Endothelial cell of umbilical vein (primary cell): ENCODE measurements at regions not wholly inside any gene's neighbourhood (a gene's known extent, or its start where the extent isn't known, plus 50 kb on each side); places are given as distances from the start of the nearest gene placed in this dataset.

Experiments used
- BruUV-seq: library from RNA; stranded (reverse); fragments of 400-500 nt; replicated peaks from 2 replicates; lab custom pipeline; 2021; lab: Mats Ljungman, UMichigan
- CTCF ChIA-PET: fragments of 300-600, 350-600 bp; sonication (Branson Sonifier 250); formaldehyde crosslinking; loops from one replicate; lab custom pipeline; 2021; ENCODE audit warnings: antibody characterized with exemption, inconsistent platforms; lab: Charles Lee
- POLR2A ChIA-PET: fragments of 300-600, 350-600 bp; sonication (Branson Sonifier 250); formaldehyde crosslinking; loops from one replicate; lab custom pipeline; 2021; ENCODE audit warnings: antibody characterized with exemption, inconsistent platforms; lab: Charles Lee
- DNase-seq: peaks from one replicate; pipeline ENCODE4 v3.0.0-alpha.2; 2011; ENCODE audit warnings: low read depth, low spot score
- FAIRE-seq: peaks from 2 replicates; lab custom pipeline; 2011; peaks lifted over from hg19 to GRCh38; lab: Jason Lieb, UNC
- H2AFZ ChIP-seq: 2 replicates; pipeline ENCODE4 v1.6.0; 2012; ENCODE audit warnings: low read depth, low read length, control low read depth, inconsistent platforms
- H3K27ac ChIP-seq: 2 replicates; pipeline ENCODE4 v1.5.1; 2011; ENCODE audit warnings: low read depth, mild to moderate bottlenecking, control low read depth, low read length, moderate library complexity; ENCODE audit not compliant: insufficient read depth
- H3K27me3 ChIP-seq, 2 experiments: 2 replicates each; pipeline versions ENCODE4 v1.6.0 to v1.6.1; 2011; ENCODE audit warnings: low read length in 2 of 2, mixed read lengths in 1 of 2; ENCODE audit not compliant: control insufficient read depth in 2 of 2, insufficient read depth in 2 of 2
- H3K36me3 ChIP-seq, 2 experiments: 2 replicates in 1 of 2; 3 replicates in 1 of 2; pipeline ENCODE4 v1.5.1; 2011; ENCODE audit warnings: low read length in 2 of 2, mild to moderate bottlenecking in 1 of 2, moderate library complexity in 1 of 2; ENCODE audit not compliant: control insufficient read depth in 2 of 2, insufficient read depth in 2 of 2; ENCODE audit errors: extremely low read depth in 1 of 2
- H3K4me1 ChIP-seq: 3 replicates; pipeline ENCODE4 v1.5.1; 2011; ENCODE audit warnings: mild to moderate bottlenecking, low read length; ENCODE audit not compliant: control insufficient read depth, insufficient read depth; ENCODE audit errors: extremely low read depth
- H3K4me2 ChIP-seq: 2 replicates; pipeline ENCODE4 v1.6.1; 2011; ENCODE audit warnings: low read length, control low read depth, mixed read lengths; ENCODE audit not compliant: insufficient read depth
- H3K4me3 ChIP-seq, 3 experiments: fragments of 200-600 bp in 1 of 3; sonication (generic), shearing (Covaris generic) in 1 of 3; replicated peaks in 1 of 3; 2 replicates each; pipeline ENCODE4 v1.5.1; 2011 to 2016; ENCODE audit warnings: control low read depth in 3 of 3, low read length in 3 of 3, mild to moderate bottlenecking in 2 of 3, inconsistent platforms in 1 of 3, low read depth in 1 of 3, moderate library complexity in 1 of 3; ENCODE audit not compliant: insufficient read depth in 1 of 3
- H3K79me2 ChIP-seq: 2 replicates; pipeline ENCODE4 v1.6.0; 2012; ENCODE audit warnings: low read length, inconsistent platforms; ENCODE audit not compliant: control insufficient read depth, insufficient read depth
- H3K9ac ChIP-seq: replicated peaks from 2 replicates; pipeline ENCODE3; 2011; ENCODE audit warnings: low read length, control low read depth; ENCODE audit not compliant: insufficient read depth; ENCODE audit errors: extremely low read depth
- H3K9me1 ChIP-seq: replicated peaks from 3 replicates; pipeline ENCODE4 v1.6.0; 2011; ENCODE audit warnings: mild to moderate bottlenecking, low read length; ENCODE audit not compliant: control insufficient read depth, insufficient read depth; ENCODE audit errors: extremely low read depth
- H3K9me3 ChIP-seq: replicated peaks from 2 replicates; pipeline ENCODE4 v1.5.1; 2012; ENCODE audit warnings: low read length, inconsistent platforms; ENCODE audit not compliant: control insufficient read depth, insufficient read depth
- H4K20me1 ChIP-seq: replicated peaks from 2 replicates; pipeline ENCODE3; 2011; ENCODE audit warnings: mild to moderate bottlenecking, low read length; ENCODE audit not compliant: control insufficient read depth, insufficient read depth; ENCODE audit errors: extremely low read depth
- CTCF ChIP-seq, 2 donors: IDR thresholded peaks; 1 replicate in 1 of 2; 2 replicates in 1 of 2; pipeline ENCODE4 v1.5.1; 2011; ENCODE audit warnings: low read length in 2 of 2, mild to moderate bottlenecking in 2 of 2, moderate library complexity in 2 of 2, control low read depth in 1 of 2, inconsistent platforms in 1 of 2, low read depth in 1 of 2; ENCODE audit not compliant: insufficient read depth in 1 of 2; ENCODE audit errors: extremely low read depth in 1 of 2
- EZH2 ChIP-seq: IDR thresholded peaks from 2 replicates; pipeline ENCODE4 v1.6.1; 2012; ENCODE audit warnings: borderline replicate concordance, low read depth, mild to moderate bottlenecking, moderate library complexity, low read length, inconsistent platforms; ENCODE audit not compliant: severe bottlenecking
- FOS ChIP-seq: IDR thresholded peaks from 2 replicates; pipeline ENCODE4 v1.6.1; 2011; ENCODE audit warnings: mild to moderate bottlenecking, low read length, moderate library complexity, borderline replicate concordance; ENCODE audit not compliant: insufficient read depth
- GATA2 ChIP-seq: IDR thresholded peaks from 2 replicates; pipeline ENCODE4 v1.7.0; 2011; ENCODE audit warnings: low read depth, mild to moderate bottlenecking, moderate library complexity, mixed read lengths, low read length; ENCODE audit not compliant: insufficient read length, insufficient read depth
- JUN ChIP-seq: IDR thresholded peaks from 2 replicates; pipeline ENCODE4 v1.6.1; 2011; ENCODE audit warnings: borderline replicate concordance, low read depth; ENCODE audit not compliant: insufficient read length, insufficient read depth
- MAX ChIP-seq: IDR thresholded peaks from 2 replicates; pipeline ENCODE4 v1.6.1; 2011; ENCODE audit not compliant: insufficient read depth, insufficient read length
- MYC ChIP-seq: IDR thresholded peaks from one replicate; pipeline ENCODE4 v1.6.1; 2011; ENCODE audit warnings: mild to moderate bottlenecking, low read depth, low read length
- POLR2A ChIP-seq: IDR thresholded peaks from 2 replicates; pipeline ENCODE4 v1.6.1; 2012; ENCODE audit warnings: low read depth, mild to moderate bottlenecking, control low read depth, low read length
- POLR2AphosphoS5 ChIP-seq: IDR thresholded peaks from 2 replicates; pipeline ENCODE4 v1.6.1; 2012; ENCODE audit warnings: low read depth, mild to moderate bottlenecking, control low read depth, low read length, moderate library complexity; ENCODE audit not compliant: insufficient read depth
- dilution Hi-C: fragments of 300-500 bp; cut with MboI; formaldehyde crosslinking; loops from one replicate; pipeline ENCODE4 v1.15.0; 2019; ENCODE audit warnings: low sequenced_read_pairs; ENCODE audit not compliant: extremely low pct_ligation_motif_present
- intact Hi-C: fragments of 100-400 bp; cut with micrococcal nuclease; formaldehyde crosslinking; loops from one replicate; pipeline ENCODE4 v1.10.0; 2022

- BruUV-seq: no TSS peak
- H3K4me1 ChIP-seq: no peaks in the 10 kb centered on the region
- FAIRE-seq: no peak
- ChIA-PET POLR2A (no interaction called here), CTCF (no interaction called here)
- DNase-seq: no peak
- no peaks in the 10 kb centered on the region for H4K20me1 ChIP-seq
- no peak for TF ChIP-seq CTCF (IDR thresholded peaks at IDR 0.05; ENCODE audit: extremely low read depth in 1 of 2, insufficient read depth in 1 of 2, low read depth in 1 of 2, low read length in 2 of 2)
- TF ChIP-seq MAX: no peak
- TF ChIP-seq POLR2AphosphoS5: no peak
- no peak for TF ChIP-seq EZH2
- TF ChIP-seq FOS: no peak
- TF ChIP-seq JUN: no peak
- no peak for TF ChIP-seq GATA2
- TF ChIP-seq POLR2A: no peak
- no peak for TF ChIP-seq MYC
- no peak overlapping the region for H3K9ac ChIP-seq
- H3K4me2 ChIP-seq: no peak overlapping the region
- no peaks in the 10 kb centered on the region for H3K9me1 ChIP-seq
- H3K79me2 ChIP-seq: no peaks in the 10 kb centered on the region
- no peaks in the 10 kb centered on the region for H3K36me3 ChIP-seq
- H3K9me3 ChIP-seq: peaks cover 2% of the 10 kb centered on the region
- no peaks in the 10 kb centered on the region for H3K27me3 ChIP-seq
- no peak overlapping the region for H3K27ac ChIP-seq
- no peak overlapping the region for H2AFZ ChIP-seq
- dilution Hi-C loops: no loop called here
- no peak overlapping the region for H3K4me3 ChIP-seq
- intact Hi-C loops: no loop called here
Observed at GRCh38 chr4:178976861-178977260, 1534.6 kb upstream of the AGA start.
